Dermis microvascular lymphatic vessel endothelial cell (primary cell): ENCODE measurements at regions not wholly inside any gene's neighbourhood (a gene's known extent, or its start where the extent isn't known, plus 50 kb on each side); places are given as distances from the start of the nearest gene placed in this dataset.

Experiments used
- DNase-seq, 2 donors: peaks; one replicate each; pipeline versions ENCODE4 v3.0.0 to v3.0.0-alpha.2; 2010; ENCODE audit warnings: low read depth in 2 of 2

GRCh38 chr2:122105171-122105876, 349.9 kb downstream of the TSN start:
- DNase-seq, result no peak

DNA sequence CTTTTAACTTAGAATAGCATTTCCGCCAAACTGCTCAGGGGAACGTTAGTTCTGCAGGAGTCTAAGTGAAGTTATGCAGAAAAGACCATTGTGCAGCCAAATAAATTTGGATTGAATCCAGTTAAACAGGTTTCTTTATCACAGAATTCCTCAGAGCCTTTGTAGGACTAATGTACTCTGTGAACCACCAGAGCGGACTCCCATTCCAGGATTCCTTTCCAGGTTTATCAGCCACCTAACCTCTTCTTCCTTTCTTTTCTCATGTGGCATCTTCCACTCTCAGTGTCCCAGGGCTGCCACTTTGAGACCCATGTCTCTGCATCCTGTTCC, 350.4 kb downstream of the TSN start:
- DNase-seq, result no peak

DNA sequence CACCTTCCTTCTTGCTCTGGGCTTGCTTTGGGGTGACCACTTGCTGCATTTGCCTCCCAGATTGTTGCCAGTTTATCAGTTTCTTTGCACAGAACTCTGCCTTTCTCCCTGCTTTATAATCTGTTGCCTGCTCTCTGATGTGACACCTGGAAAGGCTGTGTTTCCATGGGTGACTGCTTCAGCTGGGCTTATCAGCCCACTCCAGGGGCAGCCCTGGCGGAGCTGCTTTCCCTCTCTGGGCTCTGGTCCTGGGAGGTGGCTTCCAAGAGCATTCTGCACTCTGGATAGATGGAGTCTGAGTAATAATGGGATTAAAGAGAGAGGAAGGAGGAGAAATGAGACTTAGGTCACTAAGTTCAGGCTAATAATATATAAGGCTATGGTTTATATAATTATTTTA, 352.7 kb downstream of the TSN start:
- no peak for DNase-seq

DNA sequence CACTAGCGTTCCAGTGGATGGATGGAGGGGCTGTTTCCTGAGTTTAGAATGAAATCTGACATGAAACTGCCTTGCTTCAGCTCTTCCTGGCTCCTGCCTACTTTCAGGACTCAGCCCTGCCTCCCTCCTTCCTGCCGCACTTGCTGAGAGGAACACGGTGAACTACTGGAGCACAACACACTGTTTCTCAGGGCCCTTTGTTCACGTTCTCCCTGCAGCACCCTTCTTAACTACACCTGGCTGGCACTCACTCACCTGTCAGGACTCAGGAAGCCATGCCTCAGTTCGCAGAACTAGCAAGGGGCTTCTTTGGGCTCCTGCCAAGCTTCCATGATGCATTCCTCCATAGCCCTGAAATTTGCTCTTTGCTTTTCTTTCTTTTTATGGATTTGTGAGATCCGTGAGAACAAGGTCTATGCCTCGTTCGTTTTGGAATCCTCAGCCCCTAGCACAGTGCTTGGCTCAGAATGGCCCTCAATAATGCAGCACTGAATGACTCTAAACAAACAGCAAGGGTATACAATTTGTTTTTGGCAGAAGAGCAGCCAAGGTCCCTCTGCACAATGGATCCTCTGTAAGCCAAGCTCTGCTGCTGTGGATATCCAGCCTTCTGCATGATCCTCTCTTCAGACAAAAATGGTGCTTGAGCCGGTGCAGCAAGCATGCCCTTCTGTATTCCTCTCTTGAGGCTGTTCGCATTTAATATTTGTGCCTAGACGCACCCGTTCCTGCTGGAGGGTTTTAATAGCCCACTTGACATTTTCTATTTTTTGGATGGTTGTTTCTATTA, 357.0 kb downstream of the TSN start:
- no peak for DNase-seq

GRCh38 chr2:122114421-122114820, 359.0 kb downstream of the TSN start:
- no peak for DNase-seq

DNA sequence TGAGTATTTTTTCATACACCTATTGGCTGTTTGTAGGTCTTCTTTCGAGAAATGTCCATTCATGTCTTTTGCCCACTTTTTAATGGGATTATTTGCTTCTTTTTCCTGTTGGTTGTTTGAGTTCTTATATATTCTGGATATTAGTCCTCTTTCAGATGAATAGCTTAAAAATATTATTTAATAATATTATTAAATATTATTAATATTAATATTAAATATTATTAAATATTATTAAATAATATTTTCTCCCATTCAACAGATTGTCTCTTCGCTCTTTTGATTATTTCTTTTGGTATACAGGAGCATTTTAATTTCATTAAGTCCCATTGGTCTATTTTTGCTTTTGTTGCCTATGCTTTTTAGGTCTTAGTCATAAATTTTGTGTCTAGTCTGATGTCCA, 361.9 kb downstream of the TSN start:
- DNase-seq, result no peak

DNA sequence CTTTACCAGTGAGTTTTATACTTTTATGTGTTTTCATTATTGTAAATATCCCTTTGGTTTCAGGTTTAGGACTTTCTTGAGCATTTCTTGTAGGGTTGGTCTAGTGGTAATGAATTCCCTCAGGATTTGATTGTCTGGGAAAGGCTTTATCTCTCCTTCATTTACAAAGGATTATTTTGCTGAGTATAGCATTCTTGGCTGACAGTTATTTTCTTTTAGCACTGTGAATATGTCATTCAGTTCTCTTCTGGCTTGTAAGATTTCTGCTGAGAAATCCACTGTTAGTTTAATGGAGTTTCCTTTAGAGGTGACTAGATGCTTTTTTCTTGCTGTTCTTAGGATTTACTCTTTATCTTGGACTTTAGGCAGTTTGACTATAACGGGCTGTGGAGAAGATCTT, 373.9 kb downstream of the TSN start:
- DNase-seq, result no peak

DNA sequence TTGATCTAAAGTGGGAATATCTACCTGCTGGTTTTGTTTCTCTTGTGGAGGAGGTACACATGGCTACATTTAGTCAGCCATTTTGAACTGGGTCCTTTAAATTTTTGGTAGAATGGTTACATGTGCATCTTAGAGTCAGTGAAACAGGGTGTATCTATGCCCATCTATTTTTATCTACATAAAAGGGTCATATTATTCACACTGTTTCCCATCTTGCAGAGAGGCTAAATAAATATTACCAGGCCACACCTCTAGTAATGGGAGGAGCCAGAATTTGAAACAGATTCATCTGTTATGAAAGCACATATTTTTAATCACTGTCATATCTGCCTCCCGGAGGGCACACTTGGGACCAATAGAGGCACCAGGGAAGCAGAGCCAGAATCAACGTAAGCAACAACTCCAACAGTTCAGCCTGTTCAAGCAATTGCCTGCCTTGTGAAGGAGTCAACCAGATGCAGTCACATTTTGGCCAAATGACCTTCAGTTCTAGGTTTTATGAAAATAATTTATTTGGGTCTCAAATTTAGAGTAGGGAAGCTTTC, 376.8 kb downstream of the TSN start:
- no peak for DNase-seq

DNA sequence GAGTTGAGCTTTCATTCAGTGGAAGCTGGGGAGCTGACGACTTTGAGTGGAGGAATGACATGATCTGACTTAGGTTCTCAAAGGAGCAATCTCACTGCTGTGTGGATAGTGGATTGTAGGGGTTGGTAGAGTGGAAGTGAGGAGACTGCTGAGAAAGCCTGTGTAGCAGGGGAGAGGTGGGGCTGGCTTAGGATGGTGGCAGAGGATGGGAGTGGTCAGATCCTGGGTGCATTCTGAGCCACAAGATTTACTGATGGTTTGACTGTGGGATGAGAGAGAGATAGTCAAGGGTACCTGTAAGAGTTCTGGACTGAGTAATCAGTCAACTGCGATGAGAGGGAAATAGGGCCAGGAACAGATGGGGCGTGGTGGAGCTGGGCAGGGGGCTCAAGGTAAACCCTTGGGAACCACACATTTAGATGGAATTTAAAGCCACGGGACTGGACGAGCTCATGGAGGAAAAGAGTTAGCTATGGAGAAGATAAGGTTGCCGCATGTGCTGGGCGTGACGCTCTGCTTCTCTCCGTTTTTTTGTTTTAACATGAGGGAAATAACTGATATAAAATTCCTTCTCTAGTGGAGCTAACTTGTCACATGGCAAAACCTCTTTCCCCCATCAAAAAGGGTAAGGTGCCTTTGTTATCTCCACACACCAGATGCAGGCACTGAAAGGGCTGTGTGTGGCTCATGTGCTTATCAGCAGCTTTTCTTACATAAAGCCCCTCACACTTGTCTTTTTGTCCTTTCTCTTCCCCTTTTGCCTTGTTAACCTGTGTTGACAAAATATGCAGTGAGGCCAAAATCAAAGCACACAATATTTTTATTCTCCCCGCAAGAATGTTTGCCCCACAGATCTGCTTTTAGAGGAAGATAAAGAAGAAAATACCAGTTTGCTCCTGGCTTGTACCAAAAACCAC, 379.8 kb downstream of the TSN start:
- DNase-seq, result no peak

GRCh38 chr2:122136056-122136455, 380.6 kb downstream of the TSN start:
- peak in 1 of 2 donors; percentile 56 for DNase-seq

- DNase-seq, result no peak
Measured at GRCh38 chr2:122138561-122138960, 383.1 kb downstream of the TSN start.

DNA sequence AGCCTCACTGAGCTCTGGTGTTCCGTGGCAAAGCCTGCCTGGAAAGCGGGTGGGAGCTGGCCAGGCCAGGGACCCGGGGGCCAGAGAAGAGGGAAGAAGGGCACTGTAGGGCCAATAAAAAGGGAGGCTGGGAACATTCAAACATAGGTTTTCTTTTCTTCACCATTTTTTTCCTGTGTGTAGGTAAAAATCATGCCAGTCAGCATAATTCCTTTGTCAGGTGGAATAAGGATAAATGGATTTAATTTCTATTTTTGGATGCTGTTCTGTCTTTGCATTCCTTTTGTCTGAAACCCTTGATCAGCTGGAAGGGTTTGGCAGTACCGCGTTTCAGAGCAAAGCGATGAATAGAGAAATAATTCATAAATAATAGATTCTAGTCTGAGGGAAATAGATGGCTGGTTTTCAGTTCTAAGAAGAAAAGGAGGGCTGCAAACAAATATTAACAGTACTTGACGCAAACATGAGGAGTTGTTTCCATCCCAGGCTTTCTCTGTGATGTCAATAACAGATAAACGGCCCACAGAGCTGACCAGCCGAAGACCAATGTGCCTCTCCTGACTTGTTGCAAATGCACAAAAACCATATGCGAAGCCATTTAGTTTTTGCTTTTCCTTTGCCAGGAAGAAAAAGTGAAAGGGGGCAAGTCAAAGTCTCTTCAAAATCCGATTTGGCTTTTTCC, 384.4 kb downstream of the TSN start:
- no peak for DNase-seq

- no peak for DNase-seq
Measured at GRCh38 chr2:122144884-122145283, 389.4 kb downstream of the TSN start.

DNA sequence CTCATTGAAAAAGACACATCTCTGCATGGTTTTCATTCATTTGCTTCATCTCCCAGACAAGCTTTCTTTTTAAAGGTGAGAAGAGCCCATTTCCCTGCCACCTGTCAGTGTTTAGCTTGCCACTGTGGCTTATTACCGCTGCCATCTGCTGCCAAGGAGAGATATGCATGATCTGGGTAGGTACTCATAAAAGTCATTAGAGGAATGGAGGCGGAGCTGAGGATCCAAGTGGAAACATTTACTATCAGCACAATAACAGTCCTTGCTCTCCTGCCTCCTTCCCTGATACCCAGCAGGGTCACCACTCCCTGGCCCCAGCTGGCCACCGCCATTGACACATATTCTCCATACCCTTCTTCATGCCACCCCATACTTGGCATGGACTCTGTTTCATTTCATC, 390.4 kb downstream of the TSN start:
- DNase-seq, result no peak

GRCh38 chr2:122148128-122148767, 392.8 kb downstream of the TSN start:
- no peak for DNase-seq

DNA sequence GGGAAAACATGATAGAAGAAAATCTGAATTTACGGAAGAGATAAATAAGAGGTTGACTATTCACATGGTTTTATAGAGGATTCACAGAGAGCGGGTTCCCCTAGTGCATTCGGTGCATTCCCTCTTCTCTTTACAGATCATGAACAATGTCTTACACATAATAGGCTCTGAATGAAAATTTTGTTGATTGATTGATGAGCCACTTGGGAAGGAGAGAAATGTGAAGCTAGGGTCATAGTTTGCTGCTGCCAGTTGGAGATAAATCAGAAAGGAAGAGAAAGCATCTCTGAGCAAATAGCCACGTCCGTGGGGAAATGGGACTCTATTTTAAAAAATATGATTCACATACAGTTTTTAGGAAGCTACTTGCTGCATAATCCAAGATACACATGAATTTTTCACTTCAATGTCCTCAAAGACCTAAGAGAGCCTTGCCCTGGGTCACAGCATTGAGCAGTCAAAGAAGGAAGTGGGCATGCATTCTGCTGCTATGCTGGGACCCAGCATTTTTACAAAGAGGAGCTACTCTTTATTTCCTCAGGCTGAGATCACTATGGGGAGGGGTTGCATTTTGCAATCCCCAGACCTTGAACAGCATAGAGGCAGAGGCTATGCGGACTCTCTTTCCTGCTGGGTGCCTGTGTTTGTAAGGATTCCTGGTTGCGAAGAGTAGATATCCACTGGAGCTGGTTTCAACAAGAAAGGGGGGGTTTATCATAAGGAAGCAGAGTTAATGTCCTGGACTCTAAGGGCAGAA, 395.3 kb downstream of the TSN start:
- DNase-seq, result peak; percentile 50 to 69

DNA sequence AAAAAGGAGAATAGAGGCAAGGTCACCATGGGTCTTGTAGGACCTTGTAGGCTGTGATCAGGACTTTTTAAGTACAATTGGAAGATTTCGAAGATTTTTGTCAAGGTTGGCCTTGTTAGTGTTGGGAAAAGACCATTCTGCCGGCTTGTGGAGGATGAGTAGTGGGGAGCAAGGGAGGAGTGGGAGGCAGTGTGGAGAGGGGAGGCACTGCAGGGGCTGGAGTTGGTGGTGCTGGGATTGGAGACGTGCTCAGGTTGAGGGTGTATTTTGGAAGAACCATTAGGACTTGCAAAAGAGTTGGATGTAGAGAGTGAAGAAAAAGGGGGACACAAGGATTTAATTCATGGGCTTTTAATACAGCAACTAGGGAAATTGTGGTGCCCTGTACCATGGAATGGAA, 397.1 kb downstream of the TSN start:
- DNase-seq, result no peak

DNA sequence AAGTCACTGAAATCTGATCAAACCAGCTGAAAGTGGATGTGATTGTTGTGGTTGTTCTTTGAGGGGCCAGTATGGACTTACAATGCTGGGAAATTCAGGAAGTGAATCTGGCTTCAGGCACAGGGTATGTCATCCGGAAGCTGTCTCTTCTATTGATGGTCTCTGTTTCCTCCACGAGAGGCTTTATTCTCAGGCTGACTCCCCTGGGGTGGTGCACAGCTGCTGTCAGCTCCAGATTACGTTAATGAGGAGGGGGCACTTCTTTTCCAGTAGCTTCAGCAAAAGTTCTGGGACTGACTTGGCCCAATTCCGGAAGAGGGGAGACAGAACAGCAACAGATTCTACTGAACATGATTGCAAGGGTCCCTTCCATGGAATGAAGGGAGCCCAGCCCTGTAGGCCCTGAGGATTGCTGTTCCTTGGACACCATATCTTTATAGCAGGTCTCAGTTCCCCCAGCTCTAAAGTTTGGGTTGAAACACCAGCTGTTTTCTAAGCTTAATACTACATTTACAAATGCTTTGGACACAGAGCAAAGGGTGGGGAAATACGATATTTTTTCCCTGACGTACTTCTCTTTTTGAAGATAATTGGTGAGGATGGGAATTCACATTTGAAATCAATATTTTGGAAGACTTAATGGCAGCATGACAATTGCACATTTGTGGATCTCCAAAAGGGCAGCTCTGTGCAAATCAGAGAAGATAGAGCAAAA, 400.9 kb downstream of the TSN start:
- DNase-seq, result peak in 1 of 2 donors; percentile 38

GRCh38 chr2:122157158-122157557, 401.7 kb downstream of the TSN start:
- no peak for DNase-seq
